Upper lobe of left lung (tissue), 4 donors: ENCODE measurements at regions not wholly inside any gene's neighbourhood (a gene's known extent, or its start where the extent isn't known, plus 50 kb on each side); places are given as distances from the start of the nearest gene placed in this dataset.

Source experiments
- POLR2AphosphoS5 ChIP-seq, 2 donors: sonication (generic); formaldehyde crosslinking; IDR thresholded peaks; one replicate each; pipeline ENCODE4 v1.5.1; 2017; ENCODE audit warnings: antibody characterized with exemption in 2 of 2
- TF ChIP-seq, protein P1 (sequence below), 6 experiments: fragments of 450-650 bp in 4 of 6; fragments of 200-600 bp in 2 of 6; sonication (generic) in 2 of 6; IDR thresholded peaks; one replicate each; pipeline ENCODE4 v1.5.1; 2016 to 2019; ENCODE audit warnings: antibody characterized with exemption in 6 of 6

- TF ChIP-seq, protein P1, sequence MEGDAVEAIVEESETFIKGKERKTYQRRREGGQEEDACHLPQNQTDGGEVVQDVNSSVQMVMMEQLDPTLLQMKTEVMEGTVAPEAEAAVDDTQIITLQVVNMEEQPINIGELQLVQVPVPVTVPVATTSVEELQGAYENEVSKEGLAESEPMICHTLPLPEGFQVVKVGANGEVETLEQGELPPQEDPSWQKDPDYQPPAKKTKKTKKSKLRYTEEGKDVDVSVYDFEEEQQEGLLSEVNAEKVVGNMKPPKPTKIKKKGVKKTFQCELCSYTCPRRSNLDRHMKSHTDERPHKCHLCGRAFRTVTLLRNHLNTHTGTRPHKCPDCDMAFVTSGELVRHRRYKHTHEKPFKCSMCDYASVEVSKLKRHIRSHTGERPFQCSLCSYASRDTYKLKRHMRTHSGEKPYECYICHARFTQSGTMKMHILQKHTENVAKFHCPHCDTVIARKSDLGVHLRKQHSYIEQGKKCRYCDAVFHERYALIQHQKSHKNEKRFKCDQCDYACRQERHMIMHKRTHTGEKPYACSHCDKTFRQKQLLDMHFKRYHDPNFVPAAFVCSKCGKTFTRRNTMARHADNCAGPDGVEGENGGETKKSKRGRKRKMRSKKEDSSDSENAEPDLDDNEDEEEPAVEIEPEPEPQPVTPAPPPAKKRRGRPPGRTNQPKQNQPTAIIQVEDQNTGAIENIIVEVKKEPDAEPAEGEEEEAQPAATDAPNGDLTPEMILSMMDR (IDR thresholded peaks at IDR 0.05), result no peak
- no peak for TF ChIP-seq POLR2AphosphoS5 (IDR thresholded peaks at IDR 0.05)
These were observed 76.8 kb upstream of the ACSL1 start for GRCh38 chr4:184902550-184902949.
